GM18907 (cell line): ENCODE measurements at regions not wholly inside any gene's neighbourhood (a gene's known extent, or its start where the extent isn't known, plus 50 kb on each side); places are given as distances from the start of the nearest gene placed in this dataset.

Source experiments
- ATAC-seq: cut with Tn5 transposase; IDR thresholded peaks from one replicate; pipeline ENCODE4 v1.9.1; 2021; ENCODE audit warnings: mild to moderate bottlenecking, moderate library complexity; ENCODE audit not compliant: unreplicated experiment

DNA sequence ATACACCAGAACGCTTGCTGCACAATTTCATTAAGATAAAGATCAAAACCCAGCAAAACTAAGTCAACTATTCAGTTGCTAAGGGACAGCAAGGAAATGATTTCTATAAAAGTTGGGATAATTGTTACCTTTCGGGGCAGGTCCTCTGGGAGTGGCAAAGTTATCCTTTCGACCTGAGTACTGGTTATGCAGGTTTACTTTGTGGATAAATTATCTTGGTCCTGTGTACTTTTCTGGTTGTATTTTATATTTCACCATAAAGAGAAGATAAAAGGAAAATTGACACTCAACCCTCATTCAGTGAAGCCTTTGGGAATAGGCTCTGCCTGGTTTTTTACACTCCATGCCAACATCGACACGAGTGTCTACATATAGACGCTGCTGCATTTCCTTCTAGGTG is 146.5 kb downstream of the SYK start:
- no peak for ATAC-seq

DNA sequence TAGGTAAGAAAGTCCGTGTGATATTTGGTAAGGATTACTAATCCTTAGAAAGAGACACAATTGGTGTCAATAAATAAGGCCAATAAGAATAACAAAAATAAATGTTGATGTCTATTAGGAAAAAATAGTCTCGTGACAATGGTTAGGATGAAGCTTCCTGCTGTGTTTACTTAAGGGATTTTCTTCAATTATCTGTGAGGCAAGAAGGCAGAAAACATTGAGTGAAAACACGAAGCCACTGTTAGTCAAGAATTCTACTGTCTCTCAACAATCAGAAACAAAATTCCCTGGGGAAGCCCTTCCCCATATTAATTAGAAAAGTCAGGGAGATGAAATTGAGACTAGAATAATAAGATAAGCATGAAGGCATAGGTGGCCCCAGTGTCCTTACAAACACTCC is 149.0 kb downstream of the SYK start:
- ATAC-seq: no peak

DNA sequence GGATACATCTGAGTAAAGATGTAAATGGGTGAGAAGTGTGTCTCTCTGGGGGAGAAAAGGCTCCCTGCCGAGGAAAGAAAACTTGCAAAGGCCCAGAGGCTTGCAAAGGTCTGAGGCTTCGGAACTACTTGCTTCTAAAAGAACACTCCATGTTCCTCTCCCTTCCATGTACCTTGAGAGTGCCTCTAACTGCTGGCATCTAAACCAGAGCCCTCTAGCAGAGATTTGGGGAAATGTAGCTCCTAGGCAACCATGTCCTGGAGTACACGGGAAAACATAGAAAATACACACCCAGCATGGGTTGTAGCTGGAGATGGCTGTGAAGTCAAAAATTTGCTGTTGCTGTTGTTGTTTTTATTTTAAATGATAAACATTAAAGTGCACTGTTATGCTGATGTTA is 151.6 kb downstream of the SYK start:
- ATAC-seq: no peak

DNA sequence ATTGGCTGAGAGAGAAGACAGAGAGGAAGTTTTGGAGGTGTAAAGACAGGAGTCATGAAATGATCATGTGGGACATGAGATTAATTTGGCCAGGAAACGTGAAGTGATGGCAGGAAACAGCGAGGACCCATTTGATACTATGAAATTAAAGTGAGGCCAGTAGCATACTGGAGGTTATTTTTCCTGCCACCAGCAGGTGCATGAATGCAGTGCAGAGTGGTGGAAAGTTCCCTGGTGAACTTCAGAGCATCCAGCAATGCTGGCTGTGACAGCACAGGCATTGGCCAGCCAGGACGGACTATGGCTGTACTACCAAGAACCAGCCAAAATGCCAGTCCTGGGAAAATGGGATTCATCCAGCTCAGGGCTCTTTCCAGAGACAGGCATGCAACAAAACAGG is 152.2 kb downstream of the SYK start:
- ATAC-seq: no peak

DNA sequence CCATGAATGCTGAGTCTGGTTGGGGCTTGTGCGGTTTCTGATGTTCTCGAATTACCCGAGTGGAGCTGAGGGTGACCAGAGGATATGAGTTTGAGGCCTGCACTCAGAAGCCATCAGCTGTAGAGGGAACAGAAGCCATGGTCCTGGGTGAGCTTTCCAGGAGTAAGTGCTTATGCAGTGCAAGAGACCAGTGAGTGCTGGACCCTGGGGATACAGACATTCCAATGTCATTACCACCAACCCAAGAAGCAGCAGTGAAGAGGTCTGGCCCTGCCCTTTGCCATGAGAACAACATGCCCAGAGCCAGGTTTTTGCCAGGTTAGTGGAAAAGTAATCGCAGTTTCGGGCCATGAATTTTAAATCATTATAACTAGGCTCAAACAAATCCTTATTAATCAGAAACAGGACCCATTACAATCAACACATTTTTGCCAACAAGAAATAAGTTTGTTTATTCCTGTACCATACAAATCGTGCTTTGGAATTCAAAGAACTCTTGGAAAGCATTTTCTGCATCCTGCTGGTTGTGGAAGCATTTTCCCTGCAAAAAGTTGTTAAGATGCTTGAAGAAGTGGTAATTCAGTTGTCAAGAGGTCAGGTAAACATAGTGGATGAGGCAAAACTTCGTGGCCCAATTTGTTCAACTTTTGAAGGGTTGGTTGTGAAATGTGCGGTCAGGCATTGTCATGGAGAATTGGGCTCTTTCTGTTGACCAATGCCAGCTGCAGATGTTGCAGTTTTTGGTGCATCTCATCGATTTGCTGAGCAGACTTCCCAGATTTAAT is 154.6 kb downstream of the SYK start:
- no peak for ATAC-seq

DNA sequence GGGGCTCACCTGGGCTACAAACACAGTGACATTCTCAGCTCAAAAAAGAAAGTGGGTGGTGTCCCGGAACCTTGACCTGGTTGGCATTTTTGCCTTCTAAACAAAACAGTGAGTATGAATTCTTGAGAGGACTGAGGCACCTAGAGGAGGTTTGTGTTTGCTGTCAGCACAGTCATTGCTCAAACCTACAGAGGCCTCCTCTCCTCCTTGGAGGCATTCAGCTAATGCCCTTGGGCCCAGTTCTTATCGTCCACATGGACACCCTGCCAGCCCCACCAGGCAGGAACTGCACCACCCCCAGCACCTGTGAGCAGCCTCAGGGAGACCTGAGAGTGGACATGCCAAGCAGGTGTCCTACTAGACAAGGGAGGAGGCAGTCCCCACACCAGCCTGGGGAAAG is 156.7 kb downstream of the SYK start:
- no peak for ATAC-seq

DNA sequence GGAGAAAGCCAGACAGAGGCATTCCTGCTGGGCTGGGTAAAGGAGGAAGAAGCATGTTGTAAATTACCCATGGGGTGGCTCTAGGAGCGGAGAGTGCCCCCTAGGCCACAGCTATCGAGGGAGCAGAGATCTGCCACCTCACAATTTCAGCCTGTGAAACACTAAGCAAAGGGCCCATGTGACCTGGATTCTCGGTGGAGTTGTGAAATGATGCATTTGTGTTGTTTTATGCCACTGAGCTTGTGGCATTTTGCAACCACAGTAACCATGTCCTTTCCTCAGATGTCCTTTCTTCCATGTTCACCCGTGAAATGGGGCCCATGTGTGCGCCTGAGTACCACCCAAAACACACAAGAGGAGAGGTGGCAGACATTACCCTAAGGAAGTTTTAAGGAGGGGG is 159.3 kb downstream of the SYK start:
- no peak for ATAC-seq

DNA sequence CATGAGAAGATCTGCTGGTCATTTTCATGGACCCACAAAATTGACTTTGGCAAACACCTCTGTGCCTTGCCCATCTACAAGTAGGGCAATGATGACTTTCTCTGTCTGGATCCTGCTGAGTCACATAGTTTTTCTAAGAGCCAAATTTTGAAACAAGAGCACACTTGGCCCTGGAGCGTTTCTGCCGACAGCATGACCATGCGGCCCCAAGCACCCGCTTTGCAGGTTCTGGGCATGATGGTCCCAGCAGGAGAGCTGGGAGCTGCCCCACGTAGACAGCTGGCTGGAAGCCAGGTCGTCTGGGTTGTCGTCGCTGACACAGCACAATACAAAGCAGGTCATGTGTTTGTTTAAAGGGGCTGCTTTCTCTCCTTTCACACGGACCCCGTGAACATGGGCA is 159.8 kb downstream of the SYK start:
- ATAC-seq: no peak

DNA sequence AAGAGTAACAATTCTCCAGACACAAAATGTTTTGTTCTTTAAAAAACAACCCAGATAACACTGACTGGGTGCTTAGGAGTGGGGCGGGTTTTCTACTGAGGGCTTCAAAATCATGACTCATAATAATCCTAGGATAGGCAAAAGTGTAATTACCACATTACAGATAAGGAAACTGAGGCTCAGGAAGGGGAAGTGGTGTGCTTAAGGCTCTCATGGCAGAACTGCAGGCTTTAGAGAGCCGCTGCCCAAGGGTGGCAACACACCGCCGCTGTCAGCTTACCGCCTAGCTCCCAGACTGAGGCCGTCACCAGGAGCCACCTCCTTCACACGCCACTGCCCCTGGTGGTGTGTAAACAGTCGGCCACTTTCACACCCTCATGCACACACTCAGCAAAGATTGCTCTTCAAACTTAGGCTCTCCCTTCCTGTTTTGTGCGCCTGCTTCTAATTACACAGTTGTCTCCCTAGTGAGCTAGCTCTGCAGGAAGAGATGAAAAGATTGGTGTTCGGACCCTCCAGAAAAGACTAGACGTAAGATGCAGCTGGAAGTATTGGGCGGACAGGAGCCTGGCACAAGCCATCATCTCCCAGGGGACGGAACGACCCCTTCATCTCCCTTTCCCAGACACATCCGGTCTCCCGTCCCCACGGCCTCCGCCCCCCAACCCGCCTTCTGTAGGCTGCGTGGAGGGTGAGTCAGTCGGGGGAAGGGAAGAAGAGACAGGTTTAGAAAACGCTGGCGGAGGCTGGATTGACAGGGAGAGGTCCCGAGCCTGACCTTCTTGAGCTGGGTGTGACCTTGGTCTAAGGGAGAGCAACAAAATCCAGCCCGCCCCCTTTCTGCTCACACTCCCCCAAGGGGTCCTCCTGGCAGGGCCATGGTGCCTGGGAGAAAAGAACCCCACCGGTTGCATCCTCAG is 162.7 kb downstream of the SYK start:
- ATAC-seq: no peak

DNA sequence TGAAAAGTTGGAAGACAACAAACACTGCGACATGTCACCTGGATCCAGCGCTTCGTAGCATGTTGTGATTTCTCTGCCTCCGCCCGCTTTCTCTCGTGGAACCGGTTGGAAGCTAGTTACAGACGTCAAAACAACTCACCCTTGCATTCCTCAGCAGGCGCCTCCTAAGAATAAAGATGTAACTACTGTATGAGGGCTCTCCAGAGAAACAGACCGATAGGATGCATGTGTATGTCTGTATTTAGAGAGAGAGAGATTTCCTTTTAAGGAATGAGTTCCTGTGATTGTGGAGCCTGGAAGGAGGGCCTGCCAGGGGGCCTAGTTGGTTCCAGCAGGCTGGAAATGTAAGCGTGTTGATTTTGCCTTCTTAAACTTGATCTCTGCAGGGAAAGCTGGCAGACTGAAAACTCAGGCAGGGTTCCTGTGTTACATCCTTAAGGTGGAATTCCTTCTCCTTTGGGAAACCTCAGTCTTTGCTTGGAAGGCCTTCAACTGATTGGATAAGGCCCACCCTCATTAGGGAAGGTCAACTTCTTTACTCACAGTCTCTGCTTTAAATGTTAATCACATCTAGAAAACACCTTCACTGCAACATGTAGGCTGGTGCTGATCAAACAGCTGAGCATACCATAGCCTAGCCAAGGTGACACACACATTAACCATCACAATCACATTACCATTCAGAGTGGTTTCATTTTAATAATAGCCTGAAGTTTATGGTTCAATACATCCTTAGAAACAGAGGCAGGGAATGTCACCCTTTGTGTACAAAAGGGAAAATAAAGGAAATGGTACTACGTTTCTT is 163.8 kb downstream of the SYK start:
- no peak for ATAC-seq

DNA sequence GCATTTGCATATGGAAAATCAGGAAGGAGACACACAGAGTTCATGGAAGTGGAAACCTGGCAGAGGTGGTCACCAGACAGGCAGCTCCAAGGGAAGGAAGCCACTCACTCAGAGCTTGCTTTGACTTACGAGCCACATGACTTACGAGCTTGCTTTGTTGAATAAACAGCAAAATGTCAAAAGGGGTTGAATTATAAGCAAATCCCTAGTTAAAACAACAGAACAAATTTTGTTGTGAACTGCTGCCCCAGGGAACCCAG is 164.3 kb downstream of the SYK start:
- ATAC-seq: no peak

DNA sequence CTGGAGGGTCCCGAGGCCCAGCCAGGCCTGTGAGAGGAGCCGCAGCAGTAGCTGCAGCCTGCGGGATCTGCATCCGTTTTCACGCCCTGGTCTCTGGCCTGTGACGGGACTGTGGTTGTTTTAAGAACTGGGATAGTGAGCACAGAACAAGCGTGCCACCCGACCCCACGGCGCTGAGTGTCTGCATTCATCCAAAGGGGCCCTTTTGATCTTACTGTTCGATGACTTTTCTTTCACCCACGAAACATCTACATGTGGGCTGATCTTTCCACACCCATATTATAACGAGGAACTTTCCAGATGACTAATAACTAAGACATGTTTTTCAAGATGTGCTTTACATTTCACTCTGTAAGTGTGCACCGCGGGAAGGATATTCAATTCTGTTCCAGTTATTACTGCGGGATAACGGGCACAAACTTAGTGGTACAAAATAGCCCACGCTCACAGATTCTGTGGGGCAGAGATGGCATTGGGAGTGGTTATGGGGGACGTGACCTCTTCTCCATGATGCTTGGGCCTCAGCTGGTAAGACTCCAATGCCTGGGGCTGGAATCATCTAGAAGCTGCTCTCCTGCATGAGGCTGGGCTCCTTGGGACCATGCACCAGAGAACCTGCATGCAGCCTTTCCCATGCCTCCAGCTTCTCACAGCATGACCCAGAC is 165.0 kb downstream of the SYK start:
- ATAC-seq: no peak

DNA sequence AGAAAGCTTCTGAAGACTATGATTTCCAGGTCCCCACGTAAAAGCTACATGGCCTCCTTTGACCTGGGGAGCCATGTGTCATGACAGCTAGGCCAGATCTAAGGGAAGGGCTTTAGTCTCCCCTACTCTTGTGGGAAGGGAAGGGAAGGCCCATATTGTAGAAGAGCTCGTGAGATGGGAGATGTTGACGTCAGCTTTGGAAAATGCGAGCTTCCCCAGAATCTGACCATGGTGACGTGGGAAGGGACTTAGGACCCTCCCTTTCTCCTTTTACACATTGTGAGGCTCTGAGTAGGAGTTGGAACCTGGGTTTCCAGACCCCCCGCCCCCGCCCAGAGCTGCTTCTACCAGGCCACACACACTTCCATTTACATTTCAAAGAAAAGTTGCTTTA is 165.5 kb downstream of the SYK start:
- ATAC-seq: no peak

DNA sequence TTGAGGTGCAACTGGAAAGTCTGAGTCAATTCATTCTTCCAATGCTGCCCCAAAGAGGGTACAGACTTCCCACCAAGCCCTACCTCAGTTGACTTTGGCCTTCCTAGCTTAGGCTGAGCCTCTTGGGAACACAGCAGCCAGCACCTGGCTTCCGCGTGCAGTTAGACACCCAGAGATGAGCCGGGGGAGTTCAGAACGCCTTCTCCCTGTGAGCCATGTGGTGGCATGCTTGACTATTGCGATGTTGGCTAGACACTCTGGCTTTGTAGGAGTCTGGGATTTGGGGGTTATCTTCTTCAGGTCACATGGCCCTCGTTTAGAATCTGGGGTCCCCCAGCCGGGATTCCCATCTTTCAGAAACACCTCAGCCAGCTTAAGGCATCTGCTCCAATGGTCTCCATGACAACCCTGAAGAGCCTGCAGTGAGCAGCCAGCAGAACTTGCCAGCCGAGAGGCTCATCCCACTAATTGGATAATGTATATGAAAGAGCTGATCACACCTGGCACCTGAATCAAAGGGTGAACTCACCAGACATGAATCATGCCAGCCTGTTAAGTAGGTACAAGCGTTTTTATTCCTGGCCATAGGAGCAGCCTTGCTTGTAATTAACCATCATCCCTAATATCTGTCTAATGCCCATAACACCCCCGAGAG is 167.5 kb downstream of the SYK start:
- no peak for ATAC-seq

DNA sequence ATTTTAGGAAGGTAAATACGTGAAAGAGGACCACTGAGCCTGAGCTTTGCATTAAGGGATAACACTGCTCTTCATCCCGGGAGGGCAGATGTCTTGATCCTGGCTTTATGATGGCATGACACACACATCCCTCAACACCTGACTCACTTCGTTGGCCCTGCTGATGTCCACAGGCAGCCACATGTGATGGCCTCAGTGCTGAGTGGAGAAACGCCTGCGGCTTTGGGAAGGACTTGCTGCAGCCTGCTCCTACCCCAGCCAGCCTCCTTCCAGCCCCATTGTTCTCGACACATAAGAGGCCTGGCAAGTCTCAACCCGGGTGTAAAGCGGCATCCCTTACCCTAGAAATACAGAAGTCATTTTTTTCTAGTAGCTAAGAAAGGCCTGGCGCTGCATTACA is 169.0 kb downstream of the SYK start:
- no peak for ATAC-seq

DNA sequence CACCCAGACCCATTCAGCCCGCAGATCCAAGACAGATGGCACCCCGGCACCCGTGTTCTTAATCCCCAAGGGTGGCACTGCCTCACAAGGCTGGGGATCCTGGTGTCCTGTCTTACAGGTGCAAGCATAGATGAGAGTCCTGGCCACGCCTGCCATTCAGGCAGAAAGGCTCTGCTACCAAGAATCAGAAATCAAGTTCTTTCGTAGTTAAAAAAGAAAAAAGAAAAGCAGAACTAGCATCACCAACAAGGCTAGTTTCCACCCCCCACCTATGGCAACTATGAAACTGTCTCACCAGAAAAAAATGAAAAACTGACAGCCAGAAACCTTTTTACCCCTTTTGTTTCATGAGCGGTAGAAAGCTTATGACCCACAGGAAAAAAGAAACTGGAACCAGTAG is 170.4 kb downstream of the SYK start:
- ATAC-seq: no peak

DNA sequence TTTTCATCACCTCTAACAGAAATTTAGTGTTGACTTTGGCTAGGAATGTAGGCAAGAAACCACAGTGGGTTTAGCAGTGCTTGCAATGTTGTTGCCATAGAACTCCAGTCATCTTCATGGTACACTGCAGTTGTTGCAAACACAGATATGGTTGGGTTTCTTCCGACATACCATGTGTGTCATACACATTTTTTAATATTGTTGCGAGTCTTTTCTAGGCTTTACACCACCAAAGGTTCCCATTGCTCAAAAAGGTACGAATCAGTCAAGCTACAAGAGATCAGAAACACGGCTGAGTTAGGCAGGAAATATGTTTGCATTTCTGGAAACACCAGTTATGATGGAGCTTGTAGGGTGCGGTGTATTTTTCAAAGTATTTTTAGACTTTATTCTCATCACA is 172.4 kb downstream of the SYK start:
- ATAC-seq: no peak

DNA sequence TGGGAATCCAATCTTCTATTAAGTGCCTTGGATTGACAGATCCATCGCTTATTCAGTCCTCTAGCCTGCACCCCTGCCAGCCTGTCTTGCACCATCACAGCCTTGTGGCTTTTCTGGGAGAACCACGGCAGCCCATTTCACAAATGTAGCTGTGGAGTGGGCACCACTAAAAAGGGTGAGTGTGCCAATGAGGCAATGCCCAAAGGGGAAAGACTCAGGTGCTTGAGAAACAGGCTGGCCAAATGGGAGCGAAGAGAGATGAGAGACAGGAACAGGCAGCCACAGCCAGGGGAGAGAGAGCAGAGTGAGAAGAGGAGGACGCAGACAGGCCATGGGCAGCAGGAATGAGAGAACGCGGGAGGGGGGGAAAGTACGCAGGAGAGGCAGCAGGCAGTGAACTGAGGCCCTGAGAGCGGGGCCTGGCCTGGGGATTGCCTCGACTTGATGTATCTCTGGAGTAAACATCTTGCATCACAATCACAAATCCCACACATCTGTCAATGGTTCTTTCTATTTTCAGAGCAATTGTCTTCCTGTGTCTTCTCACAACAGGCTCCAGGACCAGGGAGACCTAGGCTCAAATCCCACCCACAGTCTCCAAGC is 173.1 kb downstream of the SYK start:
- ATAC-seq: no peak

DNA sequence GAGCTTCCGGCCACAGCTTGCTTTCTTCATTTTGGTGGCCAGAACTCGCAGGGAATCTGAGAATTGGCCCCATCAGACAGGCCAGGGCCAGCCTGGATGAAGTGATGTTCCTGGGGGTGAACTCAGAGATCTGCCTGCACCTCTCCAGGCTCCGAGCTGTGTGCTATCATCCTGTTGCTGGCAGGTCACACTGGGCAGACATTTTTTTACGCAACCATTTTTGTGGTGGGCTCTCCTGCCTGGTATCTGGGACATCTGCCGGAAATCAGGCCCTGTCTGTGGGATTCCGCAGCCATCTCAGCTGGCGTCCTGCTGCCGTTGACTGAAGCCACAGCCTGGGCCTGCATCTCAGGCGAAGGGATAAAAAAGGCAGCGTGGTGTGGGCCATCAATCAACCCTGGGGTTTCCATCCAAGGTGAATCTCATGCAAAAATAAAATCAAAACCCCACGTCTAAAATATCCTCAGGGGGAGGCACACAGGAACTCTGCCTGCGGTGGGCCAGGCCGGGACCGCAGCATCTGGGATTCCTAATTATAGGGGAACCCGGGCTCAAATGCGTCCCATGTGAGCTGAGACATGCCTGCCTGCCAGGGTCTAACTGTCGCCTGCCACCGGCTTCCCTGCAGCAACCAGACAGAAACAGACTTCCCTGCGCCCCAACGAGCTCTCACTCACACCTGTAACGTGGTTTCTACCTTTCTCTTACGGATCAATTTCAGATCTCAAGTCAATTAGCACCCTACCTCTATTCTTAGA is 174.3 kb downstream of the SYK start:
- no peak for ATAC-seq

DNA sequence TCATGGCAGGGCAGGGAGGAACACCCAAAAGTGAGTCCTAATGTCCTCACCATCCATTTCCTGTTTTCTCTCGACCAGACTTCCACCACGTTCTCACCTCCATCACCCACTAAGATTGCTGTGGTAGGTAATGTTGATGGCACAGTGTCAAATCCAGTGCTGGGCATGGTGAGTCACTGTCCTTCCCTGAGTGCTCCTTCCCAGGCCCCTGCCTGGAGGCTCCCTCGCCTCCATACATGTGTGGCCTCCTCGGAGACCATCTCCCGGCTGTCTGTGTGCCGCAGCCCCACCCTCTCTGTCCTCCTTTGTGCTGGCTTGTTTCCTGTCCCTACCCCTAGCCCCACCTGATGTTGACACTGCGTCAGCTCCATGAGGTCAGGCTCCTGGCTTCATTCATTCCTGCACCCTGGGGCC is 177.5 kb downstream of the SYK start:
- ATAC-seq: no peak
